ENCODE measurements at regions not wholly inside any gene's neighbourhood (a gene's known extent, or its start where the extent isn't known, plus 50 kb on each side); places are given as distances from the start of the nearest gene placed in this dataset.

- TF ChIP-seq NFRKB (IDR thresholded peaks at IDR 0.05) (no peak), ZNF384 (IDR thresholded peaks at IDR 0.05) (no peak), FOXA1 (IDR thresholded peaks at IDR 0.05) (no peak), BHLHE40 (IDR thresholded peaks at IDR 0.05; ENCODE audit: borderline replicate concordance) (no peak), ARNT (IDR thresholded peaks at IDR 0.05) (no peak), SP1 (IDR thresholded peaks at IDR 0.05) (no peak), CTBP1 (IDR thresholded peaks at IDR 0.05; ENCODE audit: borderline replicate concordance) (no peak), ELF4 (IDR thresholded peaks at IDR 0.05) (no peak), TARDBP (IDR thresholded peaks at IDR 0.05) (no peak), PKNOX1 (IDR thresholded peaks at IDR 0.05) (no peak), SUZ12 (IDR thresholded peaks at IDR 0.05) (no peak), HDGF (IDR thresholded peaks at IDR 0.05; ENCODE audit: borderline replicate concordance) (no peak), FOXK2 (IDR thresholded peaks at IDR 0.05) (no peak), L3MBTL2 (conservative IDR thresholded peaks at IDR 0.05) (no peak)
Measured at GRCh38 chr17:63381101-63381729, 64.9 kb downstream of the CYB561 start.

All from HEK293T (cell line).